GM12878 (cell line): ENCODE measurements at regions not wholly inside any gene's neighbourhood (a gene's known extent, or its start where the extent isn't known, plus 50 kb on each side); places are given as distances from the start of the nearest gene placed in this dataset.
"Not testable (repeated sequence)": the region's sequence is repeated elsewhere in the genome, so short reads cannot be mapped to it uniquely, and the experiment has no call there.

Experiments
- ATAC-seq: fragments of 200-7000 bp; cut with Tn5 transposase; 3 replicates; pipeline ENCODE4 v1.9.1; 2020; ENCODE audit warnings: mild to moderate bottlenecking, moderate library complexity
- BruUV-seq: library from RNA; stranded (reverse); fragments of 400-500 nt; replicated peaks from 2 replicates; lab custom pipeline; 2021; lab: Mats Ljungman, UMichigan
- CTCF ChIA-PET: fragments of 300-600 bp; sonication (Branson Sonifier 250); formaldehyde crosslinking; extraction: SDS; loops from one replicate; lab custom pipeline; 2021; ENCODE audit warnings: inconsistent platforms; lab: Yijun Ruan, JAX
- POLR2A ChIA-PET: fragments of 350-600 bp; formaldehyde crosslinking; extraction: SDS; loops from one replicate; lab custom pipeline; 2021; ENCODE audit warnings: inconsistent platforms; lab: Charles Lee
- RAD21 ChIA-PET: fragments of 300-600 bp; sonication (Branson Sonifier 250); formaldehyde crosslinking; loops from one replicate; lab custom pipeline; 2023; ENCODE audit warnings: antibody characterized with exemption; ENCODE audit not compliant: unreplicated experiment; lab: Charles Lee
- SMC1A ChIA-PET: fragments of 300-600 bp; sonication (Branson Sonifier 250); formaldehyde crosslinking; loops from one replicate; lab custom pipeline; 2023; ENCODE audit not compliant: unreplicated experiment, uncharacterized antibody; lab: Charles Lee
- DNase-seq: peaks from one replicate; pipeline ENCODE4 v3.0.0-alpha.2; 2011; ENCODE audit warnings: low read depth, low spot score
- FAIRE-seq: peaks from 3 replicates; lab custom pipeline; 2011; peaks lifted over from hg19 to GRCh38; lab: Jason Lieb, UNC
- H2AFZ ChIP-seq: 2 replicates; pipeline ENCODE4 v1.6.0; 2011; ENCODE audit warnings: low read depth, low read length, control low read depth; ENCODE audit not compliant: control insufficient read depth
- H3K27ac ChIP-seq: 2 replicates; pipeline ENCODE4 v1.5.1; 2011; ENCODE audit warnings: control low read depth; ENCODE audit not compliant: control insufficient read depth, insufficient read depth
- H3K27me3 ChIP-seq, 2 experiments: replicated peaks in 1 of 2; 2 replicates each; pipeline versions ENCODE4 v1.6.0 to v1.6.1; 2011; ENCODE audit warnings: low read length in 1 of 2; ENCODE audit not compliant: control insufficient read depth in 2 of 2, insufficient read depth in 2 of 2
- H3K36me3 ChIP-seq, 2 experiments: 2 replicates each; pipeline ENCODE4 v1.5.1; 2011; ENCODE audit warnings: low read length in 1 of 2; ENCODE audit not compliant: control insufficient read depth in 2 of 2, insufficient read depth in 2 of 2
- H3K4me1 ChIP-seq: 2 replicates; pipeline ENCODE4 v1.6.1; 2011; ENCODE audit warnings: mild to moderate bottlenecking, low read length, moderate library complexity, mixed read lengths; ENCODE audit not compliant: control insufficient read depth, insufficient read depth
- H3K4me2 ChIP-seq: 2 replicates; pipeline ENCODE4 v1.6.0; 2011; ENCODE audit warnings: control low read depth; ENCODE audit not compliant: control insufficient read depth, insufficient read depth
- H3K4me3 ChIP-seq: fragments of 200-600 bp; sonication (generic); 2 replicates; pipeline ENCODE4 v1.5.1; 2016
- H3K79me2 ChIP-seq: 2 replicates; pipeline ENCODE4 v1.6.0; 2011; ENCODE audit warnings: low read length; ENCODE audit not compliant: control insufficient read depth, insufficient read depth
- H3K9ac ChIP-seq: 2 replicates; pipeline ENCODE4 v1.8.0; 2011; ENCODE audit warnings: low read length, control low read depth, mixed read lengths; ENCODE audit not compliant: control insufficient read depth, insufficient read depth
- H3K9me3 ChIP-seq: replicated peaks from 3 replicates; pipeline ENCODE4 v1.5.1; 2011; ENCODE audit warnings: mild to moderate bottlenecking, low read length; ENCODE audit not compliant: control insufficient read depth, insufficient read depth
- H4K20me1 ChIP-seq: 2 replicates; pipeline ENCODE4 v1.6.0; 2011; ENCODE audit not compliant: control insufficient read depth, insufficient read depth
- TCF3 ChIP-seq: IDR thresholded peaks from 2 replicates; pipeline ENCODE4 v1.6.1; 2012; ENCODE audit warnings: low read depth, mild to moderate bottlenecking, low read length, borderline replicate concordance; ENCODE audit not compliant: insufficient read depth
- ZNF24 ChIP-seq: fragments of 450-650 bp; IDR thresholded peaks from 2 replicates; pipeline ENCODE4 v1.6.1; 2017; ENCODE audit warnings: antibody characterized with exemption, mild to moderate bottlenecking
- ZNF384 ChIP-seq: IDR thresholded peaks from 2 replicates; pipeline ENCODE4 v1.6.1; 2012; ENCODE audit warnings: low read depth, mild to moderate bottlenecking, low read length, improper control_type of control experiment, borderline replicate concordance
- WGBS: methylation state at CpG from one replicate; pipeline ENCODE4 v1.1.6; 2016; ENCODE audit warnings: low lambda C conversion rate; ENCODE audit not compliant: insufficient replicate concordance, insufficient coverage; ENCODE audit errors: missing lambda C conversion rate; 5-methylcytosine and 5-hydroxymethylcytosine counted together
- in situ Hi-C: fragments of 300-500 bp; cut with MboI; formaldehyde crosslinking; loops from 9 replicates; pipeline ENCODE4 v1.14.3; 2018; ENCODE audit warnings: mixed read lengths
- intact Hi-C: fragments of 100-400 bp; cut with micrococcal nuclease; formaldehyde crosslinking; loops from one replicate; pipeline ENCODE4 v1.14.2; 2022; ENCODE audit not compliant: unreplicated experiment

GRCh38 chr9:42378418-42378815 is 195.0 kb downstream of the SPATA31A6 start:
- Histone ChIP-seq H3K4me1 (no peaks in the 10 kb centered on the region), H3K27ac (no peak overlapping the region), H3K9me3 (no peaks in the 10 kb centered on the region; the same call in 2 of the 3 replicates), H3K9ac (no peak overlapping the region), H2AFZ (no peak overlapping the region), H4K20me1 (no peaks in the 10 kb centered on the region), H3K79me2 (no peaks in the 10 kb centered on the region), H3K4me3 (no peak overlapping the region), H3K27me3 (no peaks in the 10 kb centered on the region), H3K4me2 (no peak overlapping the region), H3K36me3 (no peaks in the 10 kb centered on the region)
- RAD21 ChIA-PET = no interaction called here
- DNase-seq = no peak
- CTCF ChIA-PET = no interaction called here
- ATAC-seq = no peak
- no peak for FAIRE-seq
- in situ Hi-C loops = no loop called here
- TF ChIP-seq ZNF24 (no peak), ZNF384 (no peak), TCF3 (no peak)
- intact Hi-C loops = no loop called here
- SMC1A ChIA-PET = no interaction called here
- BruUV-seq = no TSS peak
- 52% methylated on average over 2 of the region's 2 CpGs for WGBS
- POLR2A ChIA-PET = no interaction called here

GRCh38 chr9:42379602-42380001 is 196.1 kb downstream of the SPATA31A6 start:
- H3K27ac ChIP-seq, H4K20me1 ChIP-seq, FAIRE-seq, H3K79me2 ChIP-seq, BruUV-seq, ATAC-seq, CTCF ChIA-PET, in situ Hi-C loops, H3K9me3 ChIP-seq, H3K4me3 ChIP-seq, H3K9ac ChIP-seq, H3K27me3 ChIP-seq, H3K36me3 ChIP-seq, H2AFZ ChIP-seq, H3K4me2 ChIP-seq, intact Hi-C loops, POLR2A ChIA-PET, H3K4me1 ChIP-seq, SMC1A ChIA-PET, RAD21 ChIA-PET, DNase-seq: not testable (repeated sequence)
- WGBS = 0% methylated on average over 1 of the region's 1 CpG

- H3K27ac ChIP-seq, H3K4me1 ChIP-seq, H2AFZ ChIP-seq, BruUV-seq, RAD21 ChIA-PET, POLR2A ChIA-PET, H3K79me2 ChIP-seq, SMC1A ChIA-PET, DNase-seq, H3K4me2 ChIP-seq, ATAC-seq, H3K27me3 ChIP-seq, CTCF ChIA-PET, H4K20me1 ChIP-seq, in situ Hi-C loops, intact Hi-C loops, FAIRE-seq, H3K9ac ChIP-seq, H3K36me3 ChIP-seq, H3K4me3 ChIP-seq, H3K9me3 ChIP-seq: not testable (repeated sequence)
- 90% methylated on average over 24 of the region's 24 CpGs for WGBS
Measured at GRCh38 chr9:42384585-42384984, 201.1 kb downstream of the SPATA31A6 start.

GRCh38 chr9:42385574-42386120 is 202.2 kb downstream of the SPATA31A6 start:
- H3K27me3 ChIP-seq, ATAC-seq, H3K79me2 ChIP-seq, H3K9me3 ChIP-seq, FAIRE-seq, RAD21 ChIA-PET, in situ Hi-C loops, H3K4me2 ChIP-seq, H3K4me3 ChIP-seq, BruUV-seq, H3K4me1 ChIP-seq, H3K36me3 ChIP-seq, CTCF ChIA-PET, H2AFZ ChIP-seq, POLR2A ChIA-PET, H3K27ac ChIP-seq, H3K9ac ChIP-seq, DNase-seq, H4K20me1 ChIP-seq, intact Hi-C loops, SMC1A ChIA-PET: not testable (repeated sequence)
- 24% methylated on average over 9 of the region's 11 CpGs for WGBS
